ENCODE measurements at regions not wholly inside any gene's neighbourhood (a gene's known extent, or its start where the extent isn't known, plus 50 kb on each side); places are given as distances from the start of the nearest gene placed in this dataset.

- DNase-seq, result no peak
Measured at GRCh38 chr9:23341346-23341745, 484.7 kb downstream of the ELAVL2 start.

- no peak for DNase-seq
Measured at GRCh38 chr9:23342291-23342690, 483.7 kb downstream of the ELAVL2 start.

GRCh38 chr9:23343226-23343625 is 482.8 kb downstream of the ELAVL2 start:
- DNase-seq, result no peak

- no peak for DNase-seq
Measured at GRCh38 chr9:23361096-23361495, 464.9 kb downstream of the ELAVL2 start.

GRCh38 chr9:23372703-23373102 is 453.3 kb downstream of the ELAVL2 start:
- DNase-seq, result no peak

GRCh38 chr9:23375511-23375910 is 450.5 kb downstream of the ELAVL2 start:
- DNase-seq, result no peak

GRCh38 chr9:23379842-23380241 is 446.2 kb downstream of the ELAVL2 start:
- DNase-seq, result no peak

GRCh38 chr9:23380821-23381220 is 445.2 kb downstream of the ELAVL2 start:
- DNase-seq, result no peak

- no peak for DNase-seq
Measured at GRCh38 chr9:23382418-23382817, 443.6 kb downstream of the ELAVL2 start.

GRCh38 chr9:23394189-23394588 is 431.9 kb downstream of the ELAVL2 start:
- no peak for DNase-seq

GRCh38 chr9:23408874-23409273 is 417.2 kb downstream of the ELAVL2 start:
- DNase-seq, result no peak

- no peak for DNase-seq
Measured at GRCh38 chr9:23412046-23412445, 414.0 kb downstream of the ELAVL2 start.

GRCh38 chr9:23412458-23412857 is 413.6 kb downstream of the ELAVL2 start:
- no peak for DNase-seq

- no peak for DNase-seq
Measured at GRCh38 chr9:23413541-23413940, 412.5 kb downstream of the ELAVL2 start.

GRCh38 chr9:23423999-23424398 is 402.0 kb downstream of the ELAVL2 start:
- DNase-seq, result no peak

- DNase-seq, result no peak
Measured at GRCh38 chr9:23426144-23426543, 399.9 kb downstream of the ELAVL2 start.

- DNase-seq, result no peak
Measured at GRCh38 chr9:23431459-23431858, 394.6 kb downstream of the ELAVL2 start.

- DNase-seq, result no peak
Measured at GRCh38 chr9:23434654-23435053, 391.4 kb downstream of the ELAVL2 start.

GRCh38 chr9:23438299-23438907 is 387.6 kb downstream of the ELAVL2 start:
- no peak for DNase-seq

GRCh38 chr9:23441275-23441674 is 384.8 kb downstream of the ELAVL2 start:
- no peak for DNase-seq

- no peak for DNase-seq
Measured at GRCh38 chr9:23444658-23445057, 381.4 kb downstream of the ELAVL2 start.

- DNase-seq, result no peak
Measured at GRCh38 chr9:23447166-23447565, 378.9 kb downstream of the ELAVL2 start.

- DNase-seq, result no peak
Measured at GRCh38 chr9:23447944-23448343, 378.1 kb downstream of the ELAVL2 start.

- DNase-seq, result no peak
Measured at GRCh38 chr9:23451802-23452418, 374.1 kb downstream of the ELAVL2 start.

- DNase-seq, result no peak
Measured at GRCh38 chr9:23464275-23464674, 361.8 kb downstream of the ELAVL2 start.

All from activated CD4-positive, alpha-beta T cell treated with anti-CD3 and anti-CD28 coated beads, Interleukin-10, Interleukin-2, amounts not matched to agents 100 ng/mL and 50 ng/mL, durations not matched to agents 16 hours and 8 hours (primary cell).